NCI-H2227 (cell line): ENCODE measurements at regions not wholly inside any gene's neighbourhood (a gene's known extent, or its start where the extent isn't known, plus 50 kb on each side); places are given as distances from the start of the nearest gene placed in this dataset.
"Not testable (repeated sequence)": the region's sequence is repeated elsewhere in the genome, so short reads cannot be mapped to it uniquely, and the experiment has no call there.

Experiments
- DNase-seq: peaks from one replicate; lab custom pipeline; 2025; ENCODE audit not compliant: unreplicated experiment; lab: John Stamatoyannopoulos, UW

GRCh38 chr18:41073372-41073954 lies 881.6 kb upstream of the PIK3C3 start:
- no peak for DNase-seq

GRCh38 chr18:41072946-41073345 lies 882.1 kb upstream of the PIK3C3 start:
- DNase-seq = no peak

GRCh38 chr18:41071826-41072225 lies 883.2 kb upstream of the PIK3C3 start:
- no peak for DNase-seq

GRCh38 chr18:41069167-41069566 lies 885.9 kb upstream of the PIK3C3 start:
- DNase-seq = no peak

GRCh38 chr18:41064916-41065315 lies 890.1 kb upstream of the PIK3C3 start:
- DNase-seq = no peak

GRCh38 chr18:41060967-41061366 lies 894.1 kb upstream of the PIK3C3 start:
- no peak for DNase-seq

GRCh38 chr18:41059126-41059415 lies 896.0 kb upstream of the PIK3C3 start:
- DNase-seq = no peak

- DNase-seq = no peak
Measured at GRCh38 chr18:41058351-41059125, 896.5 kb upstream of the PIK3C3 start.

- no peak for DNase-seq
Measured at GRCh38 chr18:41052625-41053024, 902.4 kb upstream of the PIK3C3 start.

- DNase-seq = not testable (repeated sequence)
Measured at GRCh38 chr18:41046250-41046649, 908.8 kb upstream of the PIK3C3 start.

- DNase-seq = no peak
Measured at GRCh38 chr18:41043876-41044275, 911.2 kb upstream of the PIK3C3 start.

- DNase-seq = no peak
Measured at GRCh38 chr18:41042866-41043265, 912.2 kb upstream of the PIK3C3 start.

GRCh38 chr18:41038071-41038470 lies 917.0 kb upstream of the PIK3C3 start:
- DNase-seq = no peak

GRCh38 chr18:41036346-41036745 lies 918.7 kb upstream of the PIK3C3 start:
- DNase-seq = no peak

- DNase-seq = no peak
Measured at GRCh38 chr18:41034413-41034812, 920.6 kb upstream of the PIK3C3 start.

GRCh38 chr18:41025666-41026065 lies 929.4 kb upstream of the PIK3C3 start:
- no peak for DNase-seq

GRCh38 chr18:41024792-41025191 lies 930.2 kb upstream of the PIK3C3 start:
- DNase-seq = no peak

GRCh38 chr18:41022484-41022883 lies 932.5 kb upstream of the PIK3C3 start:
- DNase-seq = no peak

- DNase-seq = no peak
Measured at GRCh38 chr18:41021089-41021488, 933.9 kb upstream of the PIK3C3 start.

- DNase-seq = no peak
Measured at GRCh38 chr18:41012194-41012593, 942.8 kb upstream of the PIK3C3 start.

GRCh38 chr18:41009926-41010325 lies 945.1 kb upstream of the PIK3C3 start:
- DNase-seq = no peak

GRCh38 chr18:41004324-41004723 lies 950.7 kb upstream of the PIK3C3 start:
- DNase-seq = no peak

GRCh38 chr18:40995529-40995928 lies 959.5 kb upstream of the PIK3C3 start:
- no peak for DNase-seq
